ENCODE measurements at regions not wholly inside any gene's neighbourhood (a gene's known extent, or its start where the extent isn't known, plus 50 kb on each side); places are given as distances from the start of the nearest gene placed in this dataset.
"Not testable (repeated sequence)": the region's sequence is repeated elsewhere in the genome, so short reads cannot be mapped to it uniquely, and the experiment has no call there.

- Histone ChIP-seq H3K4me3 (no peak overlapping the region), H3K27ac (no peak overlapping the region), H3K36me3 (no peaks in the 10 kb centered on the region), H3K4me2 (no peak overlapping the region), H3K9me3 (replicated peaks in 1 of 11) (no peaks in the 10 kb centered on the region), H4K20me1 (no peaks in the 10 kb centered on the region), H3K9ac (no peak overlapping the region), H3K4me1 (no peaks in the 10 kb centered on the region), H3K27me3 (no peaks in the 10 kb centered on the region)
- TF ChIP-seq Cebpa-rat (IDR thresholded peaks at IDR 0.05), result no peak
These were observed 299.0 kb downstream of the NR2F2 start for GRCh38 chr15:96629511-96629910.

- H4K20me1 ChIP-seq, result no peaks in the 10 kb centered on the region
- no peaks in the 10 kb centered on the region for H3K36me3 ChIP-seq
- no peak for TF ChIP-seq Cebpa-rat (IDR thresholded peaks at IDR 0.05)
- H3K4me3 ChIP-seq, result no peak overlapping the region
- no peaks in the 10 kb centered on the region for H3K4me1 ChIP-seq
- H3K9ac ChIP-seq, result no peak overlapping the region
- no peaks in the 10 kb centered on the region for H3K27me3 ChIP-seq
- H3K27ac ChIP-seq, result no peak overlapping the region
- H3K4me2 ChIP-seq, result no peak overlapping the region
- peaks cover 0 to 12% (median 7%) of the 10 kb centered on the region in 11 experiments; a peak in 12 of 22 replicates for H3K9me3 ChIP-seq (replicated peaks in 1 of 11)
These were observed 308.3 kb downstream of the NR2F2 start for GRCh38 chr15:96638793-96639192.

- H3K9me3 ChIP-seq (replicated peaks in 1 of 11), result peaks cover 0 to 12% (median 7%) of the 10 kb centered on the region in 11 experiments; a peak in 12 of 22 replicates
- H3K4me2 ChIP-seq, result no peak overlapping the region
- H3K36me3 ChIP-seq, result no peaks in the 10 kb centered on the region
- no peak for TF ChIP-seq Cebpa-rat (IDR thresholded peaks at IDR 0.05)
- H3K27me3 ChIP-seq, result no peaks in the 10 kb centered on the region
- H3K27ac ChIP-seq, result no peak overlapping the region
- H3K9ac ChIP-seq, result no peak overlapping the region
- H4K20me1 ChIP-seq, result no peaks in the 10 kb centered on the region
- H3K4me3 ChIP-seq, result no peak overlapping the region
- H3K4me1 ChIP-seq, result no peaks in the 10 kb centered on the region
These were observed 315.3 kb downstream of the NR2F2 start for GRCh38 chr15:96645796-96646195.

GRCh38 chr15:96648866-96649265 is 318.4 kb downstream of the NR2F2 start:
- no peak for TF ChIP-seq Cebpa-rat (IDR thresholded peaks at IDR 0.05)
- no peak overlapping the region for H3K4me2 ChIP-seq
- H4K20me1 ChIP-seq, result no peaks in the 10 kb centered on the region
- no peaks in the 10 kb centered on the region for H3K36me3 ChIP-seq
- H3K27ac ChIP-seq, result no peak overlapping the region
- H3K4me3 ChIP-seq, result no peak overlapping the region
- H3K27me3 ChIP-seq, result no peaks in the 10 kb centered on the region
- no peak overlapping the region for H3K9ac ChIP-seq
- peaks cover 0 to 4% (median 0%) of the 10 kb centered on the region in 10 experiments; a peak in 1 of 20 replicates for H3K4me1 ChIP-seq
- H3K9me3 ChIP-seq (replicated peaks in 1 of 11), result no peaks in the 10 kb centered on the region

GRCh38 chr15:96657096-96657495 is 326.6 kb downstream of the NR2F2 start:
- Histone ChIP-seq H3K9ac (no peak overlapping the region), H3K27ac (no peak overlapping the region), H3K36me3 (no peaks in the 10 kb centered on the region), H4K20me1 (no peaks in the 10 kb centered on the region), H3K4me1 (peaks cover 0 to 4% (median 0%) of the 10 kb centered on the region in 10 experiments; a peak in 1 of 20 replicates), H3K4me2 (no peak overlapping the region), H3K9me3 (replicated peaks in 1 of 11) (no peaks in the 10 kb centered on the region), H3K4me3 (no peak overlapping the region), H3K27me3 (no peaks in the 10 kb centered on the region)
- TF ChIP-seq Cebpa-rat (IDR thresholded peaks at IDR 0.05), result no peak

- H3K27ac ChIP-seq; H3K9me3 ChIP-seq (replicated peaks in 1 of 11); H4K20me1 ChIP-seq; H3K36me3 ChIP-seq; H3K4me2 ChIP-seq; H3K4me3 ChIP-seq; H3K9ac ChIP-seq; H3K27me3 ChIP-seq; H3K4me1 ChIP-seq: not testable (repeated sequence)
These were observed 336.5 kb downstream of the NR2F2 start for GRCh38 chr15:96666979-96667378.

GRCh38 chr15:96670389-96670788 is 339.9 kb downstream of the NR2F2 start:
- no peaks in the 10 kb centered on the region for H4K20me1 ChIP-seq
- H3K4me2 ChIP-seq, result no peak overlapping the region
- H3K4me3 ChIP-seq, result no peak overlapping the region
- no peaks in the 10 kb centered on the region for H3K27me3 ChIP-seq
- TF ChIP-seq Cebpa-rat (IDR thresholded peaks at IDR 0.05), result no peak
- H3K9ac ChIP-seq, result no peak overlapping the region
- no peaks in the 10 kb centered on the region for H3K4me1 ChIP-seq
- no peaks in the 10 kb centered on the region for H3K36me3 ChIP-seq
- no peak overlapping the region for H3K27ac ChIP-seq
- H3K9me3 ChIP-seq (replicated peaks in 1 of 11), result no peaks in the 10 kb centered on the region

GRCh38 chr15:96672629-96673028 is 342.1 kb downstream of the NR2F2 start:
- Histone ChIP-seq H3K27me3 (no peaks in the 10 kb centered on the region), H3K9me3 (replicated peaks in 1 of 11) (no peaks in the 10 kb centered on the region), H3K27ac (no peak overlapping the region), H3K4me2 (no peak overlapping the region), H3K4me3 (no peak overlapping the region), H4K20me1 (no peaks in the 10 kb centered on the region), H3K9ac (no peak overlapping the region), H3K36me3 (no peaks in the 10 kb centered on the region), H3K4me1 (no peaks in the 10 kb centered on the region)
- no peak for TF ChIP-seq Cebpa-rat (IDR thresholded peaks at IDR 0.05)

- Histone ChIP-seq H3K4me1 (no peaks in the 10 kb centered on the region), H3K27me3 (no peaks in the 10 kb centered on the region), H3K9me3 (replicated peaks in 1 of 11) (0 out of 22 replicates have a peak, but pooled peaks cover 0 to 4% (median 0%) of the 10 kb centered on the region in 11 experiments), H3K4me2 (no peak overlapping the region), H3K4me3 (no peak overlapping the region), H4K20me1 (no peaks in the 10 kb centered on the region), H3K9ac (no peak overlapping the region), H3K27ac (no peak overlapping the region), H3K36me3 (no peaks in the 10 kb centered on the region)
- TF ChIP-seq Cebpa-rat (IDR thresholded peaks at IDR 0.05), result no peak
These were observed 347.9 kb downstream of the NR2F2 start for GRCh38 chr15:96678386-96678785.

GRCh38 chr15:96687388-96688107 is 357.0 kb downstream of the NR2F2 start:
- Histone ChIP-seq H3K27ac (no peak overlapping the region), H3K9ac (no peak overlapping the region), H3K4me3 (no peak overlapping the region), H3K4me1 (no peaks in the 10 kb centered on the region), H3K36me3 (no peaks in the 10 kb centered on the region), H3K27me3 (no peaks in the 10 kb centered on the region), H3K4me2 (no peak overlapping the region), H3K9me3 (replicated peaks in 1 of 11) (no peaks in the 10 kb centered on the region), H4K20me1 (no peaks in the 10 kb centered on the region)
- TF ChIP-seq Cebpa-rat (IDR thresholded peaks at IDR 0.05), result no peak

Measured in BLaER1 treated with 17β-estradiol and CSF1 and Interleukin-3, amounts not matched to agents 10 nM and 100 nM (cell line).